ENCODE measurements at regions not wholly inside any gene's neighbourhood (a gene's known extent, or its start where the extent isn't known, plus 50 kb on each side); places are given as distances from the start of the nearest gene placed in this dataset.

- TF ChIP-seq EZH2 (IDR thresholded peaks at IDR 0.05) (no peak), POLR2AphosphoS5 (IDR thresholded peaks at IDR 0.05; ENCODE audit: borderline replicate concordance, low read depth, low read length) (no peak), FOXP2 (optimal IDR thresholded peaks at IDR 0.05; ENCODE audit: control extremely low read depth, extremely low read length, insufficient read depth) (no peak)
These were observed 492.9 kb downstream of the UTRN start for GRCh38 chr6:144778056-144778455.

All from SK-N-MC (cell line).